OCI-LY7 (cell line): ENCODE measurements at regions not wholly inside any gene's neighbourhood (a gene's known extent, or its start where the extent isn't known, plus 50 kb on each side); places are given as distances from the start of the nearest gene placed in this dataset.

ENCODE experiments used
- BruUV-seq: library from RNA; stranded (reverse); fragments of 400-500 nt; replicated peaks from 2 replicates; lab custom pipeline; 2021; lab: Mats Ljungman, UMichigan
- CTCF ChIA-PET: fragments of 300-600 bp; sonication (Branson Sonifier 250); formaldehyde crosslinking; loops from one replicate; lab custom pipeline; 2022; ENCODE audit warnings: antibody characterized with exemption; ENCODE audit not compliant: unreplicated experiment; lab: Charles Lee
- POLR2A ChIA-PET: fragments of 300-600 bp; sonication (Branson Sonifier 250); formaldehyde crosslinking; loops from one replicate; lab custom pipeline; 2022; ENCODE audit warnings: antibody characterized with exemption; lab: Charles Lee
- DNase-seq: peaks from one replicate; pipeline ENCODE4 v3.0.0-alpha.2; 2015; ENCODE audit warnings: low spot score
- H2AFZ ChIP-seq: fragments of 200-600 bp; sonication (generic), shearing (Covaris generic); 2 replicates; pipeline ENCODE4 v1.6.1; 2014; ENCODE audit warnings: mild to moderate bottlenecking, antibody characterized with exemption, low read length, moderate library complexity
- H3K27ac ChIP-seq: fragments of 200-600 bp; sonication (generic); 2 replicates; pipeline ENCODE4 v1.5.1; 2014; ENCODE audit warnings: mixed run types, low read depth, mild to moderate bottlenecking, moderate library complexity, low read length, inconsistent platforms; ENCODE audit not compliant: poor library complexity, severe bottlenecking
- H3K36me3 ChIP-seq: fragments of 200-600 bp; sonication (generic); 2 replicates; pipeline ENCODE4 v1.6.1; 2014; ENCODE audit warnings: mild to moderate bottlenecking, antibody characterized with exemption, low read length, moderate library complexity, mixed read lengths; ENCODE audit not compliant: insufficient read depth
- H3K4me1 ChIP-seq: fragments of 200-600 bp; sonication (generic); 2 replicates; pipeline ENCODE4 v1.5.1; 2014; ENCODE audit warnings: mild to moderate bottlenecking, low read length; ENCODE audit not compliant: insufficient read depth, poor library complexity, severe bottlenecking
- H3K4me2 ChIP-seq: fragments of 200-600 bp; sonication (generic); 2 replicates; pipeline ENCODE4 v1.6.1; 2014; ENCODE audit warnings: mild to moderate bottlenecking, low read length
- H3K4me3 ChIP-seq: fragments of 200-600 bp; sonication (generic); 2 replicates; pipeline ENCODE4 v1.5.1; 2014; ENCODE audit warnings: mild to moderate bottlenecking, low read depth, low read length; ENCODE audit not compliant: poor library complexity, severe bottlenecking
- H3K79me2 ChIP-seq: fragments of 200-600 bp; sonication (generic); 2 replicates; pipeline ENCODE4 v1.6.1; 2016; ENCODE audit warnings: low read depth, mild to moderate bottlenecking, low read length, moderate library complexity, mixed read lengths; ENCODE audit not compliant: insufficient read depth
- H3K9me2 ChIP-seq: fragments of 200-600 bp; sonication (generic); 2 replicates; pipeline ENCODE4 v1.6.1; 2016; ENCODE audit warnings: mild to moderate bottlenecking, low read length, mixed read lengths; ENCODE audit not compliant: insufficient read depth
- H3K9me3 ChIP-seq: fragments of 200-600 bp; sonication (generic); 2 replicates; pipeline ENCODE4 v1.6.1; 2014; ENCODE audit warnings: mild to moderate bottlenecking, mixed run types, low read length, mixed read lengths
- H4K20me1 ChIP-seq: fragments of 200-600 bp; sonication (generic); 2 replicates; pipeline ENCODE4 v1.6.1; 2014; ENCODE audit warnings: mild to moderate bottlenecking, antibody characterized with exemption, low read length, moderate library complexity, mixed read lengths; ENCODE audit not compliant: insufficient read depth
- CTCF ChIP-seq: fragments of 200-600 bp; sonication (generic); conservative IDR thresholded peaks from 2 replicates; pipeline ENCODE4 v1.5.1; 2014; ENCODE audit warnings: mild to moderate bottlenecking, antibody characterized with exemption, low read length, moderate library complexity, mixed read lengths
- EZH2phosphoT487 ChIP-seq: fragments of 200-600 bp; sonication (generic); IDR thresholded peaks from 2 replicates; pipeline ENCODE4 v1.6.1; 2018; ENCODE audit warnings: low read depth, borderline replicate concordance, mild to moderate bottlenecking, mixed run types, antibody characterized with exemption, low read length, moderate library complexity, mixed read lengths
- intact Hi-C: fragments of 100-400 bp; cut with micrococcal nuclease; formaldehyde crosslinking; loops from one replicate; pipeline ENCODE4 v1.10.0; 2022; ENCODE audit not compliant: unreplicated experiment

- no peak overlapping the region for H3K4me3 ChIP-seq
- no peaks in the 10 kb centered on the region for H3K36me3 ChIP-seq
- ChIA-PET POLR2A (interaction anchor here (0.5 to 0.9 kb wide), 2 partner anchors 17 to 1105 kb away, joined by 3 read pairs; no protein-coding TSS in a partner anchor), CTCF (no interaction called here)
- no peaks in the 10 kb centered on the region for H3K4me1 ChIP-seq
- no peak overlapping the region for H3K4me2 ChIP-seq
- H4K20me1 ChIP-seq = no peaks in the 10 kb centered on the region
- intact Hi-C loops = no loop called here
- DNase-seq = no peak
- H3K9me3 ChIP-seq = no peaks in the 10 kb centered on the region
- no peak overlapping the region for H3K27ac ChIP-seq
- H2AFZ ChIP-seq = no peak overlapping the region
- no peaks in the 10 kb centered on the region for H3K79me2 ChIP-seq
- BruUV-seq = no TSS peak
- H3K9me2 ChIP-seq = no peaks in the 10 kb centered on the region
- TF ChIP-seq EZH2phosphoT487 (no peak), CTCF (no peak)
Measured at GRCh38 chr5:58025809-58026208, 434.1 kb downstream of the PLK2 start.

GRCh38 chr5:58024151-58024550 lies 435.7 kb downstream of the PLK2 start:
- ChIA-PET POLR2A (no interaction called here), CTCF (no interaction called here)
- Histone ChIP-seq H2AFZ (no peak overlapping the region), H4K20me1 (no peaks in the 10 kb centered on the region), H3K79me2 (no peaks in the 10 kb centered on the region), H3K4me1 (no peaks in the 10 kb centered on the region), H3K27ac (no peak overlapping the region), H3K9me2 (no peaks in the 10 kb centered on the region), H3K36me3 (no peaks in the 10 kb centered on the region), H3K4me2 (no peak overlapping the region), H3K9me3 (no peaks in the 10 kb centered on the region), H3K4me3 (no peak overlapping the region)
- DNase-seq = no peak
- intact Hi-C loops = no loop called here
- BruUV-seq = no TSS peak
- TF ChIP-seq CTCF (no peak), EZH2phosphoT487 (no peak)

GRCh38 chr5:58022055-58022454 lies 437.8 kb downstream of the PLK2 start:
- Histone ChIP-seq H3K79me2 (no peaks in the 10 kb centered on the region), H3K27ac (no peak overlapping the region), H3K9me3 (no peaks in the 10 kb centered on the region), H3K9me2 (no peaks in the 10 kb centered on the region), H2AFZ (no peak overlapping the region), H3K4me2 (no peak overlapping the region), H3K4me1 (no peaks in the 10 kb centered on the region), H3K36me3 (no peaks in the 10 kb centered on the region), H4K20me1 (no peaks in the 10 kb centered on the region), H3K4me3 (no peak overlapping the region)
- POLR2A ChIA-PET = no interaction called here
- CTCF ChIA-PET = no interaction called here
- no TSS peak for BruUV-seq
- DNase-seq = no peak
- TF ChIP-seq EZH2phosphoT487 (no peak), CTCF (no peak)
- intact Hi-C loops = no loop called here
